Kidney glomerular epithelial cell (primary cell): ENCODE measurements at regions not wholly inside any gene's neighbourhood (a gene's known extent, or its start where the extent isn't known, plus 50 kb on each side); places are given as distances from the start of the nearest gene placed in this dataset.

Source experiments
- DNase-seq: peaks from one replicate; lab custom pipeline; 2025; lab: John Stamatoyannopoulos, UW

- no peak for DNase-seq
Observed at GRCh38 chr16:85344502-85345128, 232.3 kb upstream of the CIBAR2 start.

DNA sequence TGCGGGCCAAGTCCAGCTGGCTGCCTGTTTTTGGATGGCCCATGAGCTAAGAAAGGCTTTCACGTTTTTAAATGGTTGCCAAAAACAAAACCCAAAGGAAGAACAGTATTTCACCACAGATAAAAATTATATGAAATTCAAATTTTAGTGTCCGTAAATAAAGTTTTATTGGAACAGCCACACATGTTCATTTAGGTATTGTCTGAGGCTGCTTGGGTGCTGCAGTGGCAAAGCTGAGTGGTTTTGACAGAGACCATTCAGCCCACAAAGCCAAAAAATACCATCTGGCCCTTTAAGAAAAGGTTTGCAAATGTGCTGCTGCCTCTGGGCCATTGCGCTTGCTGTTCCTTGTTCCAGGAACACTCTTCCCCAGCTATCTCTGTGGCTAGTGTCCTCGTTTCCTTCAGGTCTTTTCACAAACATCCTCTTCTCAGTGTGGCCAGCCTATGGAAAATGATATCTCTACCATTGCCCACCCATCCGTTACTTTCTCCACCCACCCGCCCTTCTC, 232.9 kb upstream of the CIBAR2 start:
- no peak for DNase-seq

- DNase-seq, result no peak
Observed at GRCh38 chr16:85346404-85347212, 234.3 kb upstream of the CIBAR2 start.

GRCh38 chr16:85347213-85347591, 234.9 kb upstream of the CIBAR2 start:
- no peak for DNase-seq

GRCh38 chr16:85348065-85348840, 236.0 kb upstream of the CIBAR2 start:
- DNase-seq, result no peak

- no peak for DNase-seq
Observed at GRCh38 chr16:85348911-85349334, 236.7 kb upstream of the CIBAR2 start.

- no peak for DNase-seq
Observed at GRCh38 chr16:85349365-85350145, 237.3 kb upstream of the CIBAR2 start.

DNA sequence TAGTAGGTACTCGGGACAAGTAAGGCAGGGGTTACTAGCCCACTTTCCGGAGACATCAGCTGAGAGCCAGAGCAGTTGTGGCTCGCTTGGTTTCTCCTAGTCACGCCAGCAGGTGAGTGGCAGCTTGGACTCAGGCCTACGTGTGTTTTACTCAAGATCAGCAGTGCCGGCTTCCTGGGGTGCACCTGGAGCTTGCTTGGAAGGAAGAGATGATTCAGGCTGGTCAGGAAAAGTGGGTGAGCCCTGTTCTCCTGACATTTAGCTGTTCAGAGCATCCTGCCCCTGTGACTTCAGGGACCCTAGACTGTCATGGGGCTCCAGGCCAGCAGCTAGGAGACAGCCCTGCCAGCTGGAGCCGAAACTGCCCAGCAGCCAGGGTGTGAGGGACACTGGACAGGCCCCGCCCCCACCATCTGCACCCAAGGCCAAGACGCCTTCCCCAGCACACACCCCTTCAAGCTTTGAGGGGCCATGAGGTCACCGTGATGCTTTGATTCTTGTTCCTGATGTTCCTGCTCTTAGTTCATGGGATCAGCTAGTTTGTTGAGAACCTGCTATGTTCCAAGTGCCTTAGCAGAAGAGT, 238.0 kb upstream of the CIBAR2 start:
- DNase-seq, result no peak

GRCh38 chr16:85350973-85351372, 238.7 kb upstream of the CIBAR2 start:
- DNase-seq, result peak; percentile 95

- no peak for DNase-seq
Observed at GRCh38 chr16:85353013-85353412, 240.7 kb upstream of the CIBAR2 start.

- no peak for DNase-seq
Observed at GRCh38 chr16:85353839-85354685, 241.8 kb upstream of the CIBAR2 start.

- no peak for DNase-seq
Observed at GRCh38 chr16:85354686-85355514, 242.6 kb upstream of the CIBAR2 start.

DNA sequence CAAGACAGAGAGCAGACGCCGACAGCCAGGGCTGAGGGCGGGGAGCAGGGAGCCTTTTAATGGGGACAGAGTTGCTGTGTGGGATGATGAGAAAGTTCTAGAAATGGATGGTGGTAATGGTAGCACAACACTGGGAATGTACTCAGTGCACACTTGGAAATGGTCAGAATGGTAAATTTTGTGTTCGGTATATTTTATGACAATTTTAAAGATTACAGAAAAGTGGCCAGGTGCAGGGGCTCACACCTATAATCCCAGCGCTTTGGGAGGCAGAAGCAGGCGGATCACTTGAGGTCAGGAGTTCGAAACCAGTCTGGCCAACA, 243.2 kb upstream of the CIBAR2 start:
- no peak for DNase-seq

DNA sequence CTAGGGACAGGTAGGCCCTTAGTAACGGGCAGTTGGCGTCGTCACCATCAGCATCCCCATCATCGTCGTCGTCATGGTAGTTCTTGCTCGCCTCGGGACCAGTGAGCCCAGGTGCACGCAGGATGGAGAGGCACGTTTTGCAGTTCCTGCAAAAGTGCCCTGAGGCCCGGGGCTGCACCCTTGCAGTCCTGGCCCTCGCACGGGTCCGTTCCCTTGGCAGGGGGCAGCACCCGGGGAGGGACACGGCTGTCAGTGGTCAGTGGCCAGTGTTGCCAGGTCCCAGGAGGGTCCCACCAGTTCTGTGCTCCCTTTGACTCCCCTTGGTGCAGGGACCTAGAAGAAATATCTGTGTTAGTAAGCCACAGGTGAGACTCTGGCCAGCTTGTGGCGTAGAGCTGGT, 243.9 kb upstream of the CIBAR2 start:
- no peak for DNase-seq

DNA sequence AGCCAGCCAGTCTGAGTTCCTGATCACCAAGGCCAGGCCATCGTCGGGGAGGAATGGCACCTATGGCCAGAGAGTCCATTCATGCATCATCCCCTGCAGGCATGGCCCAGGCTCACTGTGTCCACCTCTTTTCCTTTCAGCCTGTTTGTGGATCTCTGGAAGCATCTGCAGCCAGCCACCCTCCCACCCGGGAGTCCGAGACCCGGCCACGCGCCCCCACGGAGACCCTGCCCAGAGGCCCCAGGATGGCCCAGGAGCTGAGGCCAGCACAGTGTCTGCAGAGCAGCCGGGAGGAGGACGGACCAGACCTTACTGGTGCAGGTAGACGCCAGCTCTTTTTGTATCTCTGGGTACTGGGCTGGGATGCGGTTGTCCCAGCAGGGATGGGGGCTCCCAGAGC, 245.1 kb upstream of the CIBAR2 start:
- DNase-seq, result no peak

- DNase-seq, result no peak
Observed at GRCh38 chr16:85357924-85358505, 245.7 kb upstream of the CIBAR2 start.

GRCh38 chr16:85358704-85359146, 246.5 kb upstream of the CIBAR2 start:
- DNase-seq, result no peak

- no peak for DNase-seq
Observed at GRCh38 chr16:85359147-85359822, 247.0 kb upstream of the CIBAR2 start.
